HG03354 (cell line): ENCODE measurements at regions not wholly inside any gene's neighbourhood (a gene's known extent, or its start where the extent isn't known, plus 50 kb on each side); places are given as distances from the start of the nearest gene placed in this dataset.
A peak's percentile ranks its signal among the peaks of the same experiment; 100 is the strongest.

Experiments
- ATAC-seq: cut with Tn5 transposase; IDR thresholded peaks from one replicate; pipeline ENCODE4 v1.9.1; 2021; ENCODE audit warnings: mild to moderate bottlenecking; ENCODE audit not compliant: unreplicated experiment, poor library complexity, severe bottlenecking

DNA sequence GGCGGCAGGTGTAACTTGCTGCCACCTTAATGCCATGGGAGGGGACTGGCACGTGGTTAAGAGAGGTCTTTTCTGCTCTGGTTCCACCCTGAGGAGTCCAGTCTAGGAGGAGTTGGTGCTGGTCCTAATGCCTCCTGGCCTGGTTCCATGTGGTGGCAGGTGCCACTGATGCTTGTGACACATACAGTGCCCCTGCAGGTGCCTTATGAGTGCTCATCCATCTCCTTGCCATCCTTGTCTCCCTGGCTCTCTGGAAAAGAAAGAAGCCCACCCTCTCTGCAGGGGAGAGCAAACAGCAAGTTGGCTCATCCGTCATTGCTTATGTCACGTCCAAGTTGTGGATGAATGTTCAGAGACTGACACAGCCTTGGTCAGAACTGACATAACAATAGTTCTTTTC lies 175.8 kb upstream of the DPH6 start:
- ATAC-seq: no peak

DNA sequence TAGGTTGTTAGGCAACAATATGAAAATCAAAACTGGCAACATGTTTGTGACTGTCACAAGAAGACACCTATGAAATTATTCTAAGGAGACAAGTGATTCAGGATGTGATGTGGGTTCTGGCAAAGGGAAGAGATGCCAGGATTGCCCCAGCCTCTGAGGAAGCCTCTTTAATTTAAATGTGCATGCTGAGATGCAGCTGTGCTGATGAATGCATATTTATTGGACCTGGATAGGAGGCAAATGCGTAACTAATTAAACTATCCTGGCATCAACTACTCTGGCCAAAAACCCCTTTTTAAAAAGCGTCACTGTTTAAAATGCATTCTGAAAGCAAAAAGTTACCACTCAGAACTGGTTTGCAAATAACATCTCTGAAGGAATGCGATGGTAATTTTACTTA lies 176.5 kb upstream of the DPH6 start:
- no peak for ATAC-seq

DNA sequence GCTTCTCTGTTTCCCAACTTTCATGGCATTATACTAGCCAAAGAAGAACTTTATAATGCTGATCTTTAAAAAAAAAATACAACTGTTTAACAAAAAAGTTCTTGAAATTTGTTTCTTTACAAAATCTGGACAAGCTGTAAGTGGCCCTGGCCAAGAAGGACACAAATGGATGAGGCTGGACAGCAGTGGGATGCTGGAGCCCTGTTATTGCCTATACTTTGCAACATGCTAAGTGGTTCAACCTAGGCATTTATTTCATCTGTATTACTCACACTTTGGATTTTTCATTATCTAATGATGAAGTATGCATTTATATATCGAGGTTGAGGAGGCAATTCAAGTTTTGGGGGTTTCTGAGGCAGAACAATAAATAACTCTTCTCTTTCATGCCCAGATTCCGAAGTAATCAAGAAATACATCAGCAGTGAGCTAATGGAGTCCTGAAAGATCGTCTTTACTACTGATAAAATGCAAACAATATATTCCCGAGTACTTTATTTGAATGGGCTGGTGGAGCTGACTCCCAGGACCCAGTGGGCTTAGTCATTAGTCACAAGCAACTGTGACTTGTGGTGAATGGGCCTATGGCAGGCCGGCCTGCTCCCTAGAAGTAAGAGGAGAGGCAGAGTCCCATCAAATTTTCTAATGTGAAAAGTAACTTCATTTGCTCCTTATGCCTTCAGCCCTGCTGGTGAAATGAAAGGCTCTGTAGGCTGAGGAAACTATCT lies 177.3 kb upstream of the DPH6 start:
- ATAC-seq: no peak

DNA sequence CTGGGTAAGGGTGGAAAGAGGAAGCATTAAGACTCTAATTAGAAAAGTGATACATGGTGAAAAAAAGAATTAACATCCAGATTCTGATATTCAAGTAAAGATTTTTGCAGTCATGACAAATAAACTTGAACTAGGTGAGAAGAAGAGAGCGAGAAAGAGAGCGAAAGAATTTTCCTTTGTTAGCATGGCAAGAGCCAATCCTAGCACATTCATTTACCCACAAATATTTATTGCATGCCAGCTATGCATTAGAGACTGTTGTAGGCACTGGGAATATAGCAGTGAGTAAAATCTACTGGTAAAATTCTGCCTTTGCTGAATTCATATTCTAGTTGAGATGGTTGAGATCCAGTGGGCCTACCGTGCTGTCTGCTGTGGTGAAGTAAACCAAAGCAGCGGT lies 177.9 kb upstream of the DPH6 start:
- ATAC-seq: no peak

DNA sequence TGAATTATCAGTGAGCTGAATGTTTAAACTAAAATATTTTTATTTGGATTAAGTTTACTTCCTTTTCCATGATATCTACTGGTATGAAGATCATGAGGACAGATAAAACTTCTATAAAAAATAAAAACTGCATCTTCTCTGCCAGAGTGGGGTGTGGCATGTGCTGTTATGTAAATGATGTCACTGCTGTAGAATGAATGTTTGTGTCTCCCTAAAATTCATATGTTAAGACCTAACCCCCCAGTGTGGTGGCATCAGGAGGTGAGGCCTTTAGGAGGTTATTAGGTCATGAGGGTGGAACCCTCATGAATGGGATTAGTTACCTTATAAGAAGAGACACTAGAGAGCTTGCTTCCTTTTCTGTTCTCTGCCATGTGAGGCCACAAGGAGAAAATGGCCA lies 178.7 kb upstream of the DPH6 start:
- no peak for ATAC-seq

DNA sequence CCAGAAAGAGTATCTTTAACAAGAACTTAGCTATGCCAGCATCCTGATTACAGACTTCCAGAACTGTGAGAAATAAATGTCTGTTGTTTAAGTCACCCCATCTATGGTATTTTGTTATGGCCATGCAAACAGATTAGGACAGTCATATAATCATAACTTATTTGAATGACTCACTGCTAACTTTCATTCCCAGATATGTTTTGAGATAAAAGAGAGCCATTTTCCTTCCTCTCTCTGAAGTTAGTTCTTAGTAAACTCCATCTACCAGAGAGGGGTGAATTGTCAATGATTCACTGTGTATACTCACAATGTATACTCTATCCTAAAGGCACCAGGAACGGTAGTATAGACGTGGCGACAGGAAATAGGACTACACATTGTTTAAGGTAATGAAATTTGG lies 179.4 kb upstream of the DPH6 start:
- ATAC-seq: no peak

DNA sequence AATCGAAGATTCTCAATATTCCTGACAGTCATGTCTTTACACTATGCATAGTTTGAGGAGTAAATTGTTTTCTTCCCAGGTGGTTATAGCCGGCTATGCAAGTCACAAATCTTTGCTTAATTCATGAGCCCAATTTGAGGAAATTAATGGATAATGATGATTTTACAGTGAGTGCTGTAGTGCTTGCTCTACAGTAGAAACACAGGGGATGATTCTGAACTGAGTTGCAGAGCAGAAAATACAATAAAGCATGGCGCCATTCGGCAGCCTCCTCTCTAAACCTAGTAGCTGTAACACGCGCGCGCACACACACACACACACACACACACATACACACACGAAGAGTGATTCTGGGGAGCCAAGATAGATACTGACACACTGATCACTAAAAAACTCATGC lies 181.7 kb upstream of the DPH6 start:
- ATAC-seq: no peak

DNA sequence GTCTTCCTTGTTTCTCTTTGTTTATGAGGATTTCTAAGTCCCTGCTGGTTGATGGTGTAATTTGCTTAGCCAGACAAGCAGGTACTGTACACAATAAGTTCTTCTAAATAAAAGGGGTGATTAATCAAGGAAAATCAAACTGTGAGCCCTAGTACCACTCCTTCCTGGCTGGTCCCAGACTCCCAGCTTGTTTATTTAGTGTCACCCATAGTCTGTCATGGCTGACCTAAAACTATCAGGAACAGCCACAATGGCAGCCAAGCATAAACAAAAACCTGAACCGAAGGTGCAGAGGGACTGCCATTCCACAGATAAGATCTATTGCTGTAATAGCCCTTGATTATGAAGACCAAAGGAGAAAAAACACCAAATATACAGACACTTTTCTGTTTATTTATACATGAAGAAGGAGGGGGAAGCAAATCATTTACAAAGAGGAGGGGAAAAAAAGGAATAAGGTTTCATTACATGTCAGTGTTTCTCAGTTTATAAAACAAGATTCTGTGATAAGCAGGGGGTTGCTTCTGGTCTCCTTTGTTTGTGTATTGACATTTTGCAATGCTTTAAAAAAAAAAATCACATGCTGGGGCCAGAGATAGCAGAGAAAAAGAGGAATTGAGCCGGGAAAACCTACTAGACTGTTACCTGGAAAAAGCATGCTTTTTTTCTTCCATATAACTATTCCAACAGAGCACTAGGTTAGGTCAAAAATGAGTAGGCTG lies 182.4 kb upstream of the DPH6 start:
- ATAC-seq: no peak

DNA sequence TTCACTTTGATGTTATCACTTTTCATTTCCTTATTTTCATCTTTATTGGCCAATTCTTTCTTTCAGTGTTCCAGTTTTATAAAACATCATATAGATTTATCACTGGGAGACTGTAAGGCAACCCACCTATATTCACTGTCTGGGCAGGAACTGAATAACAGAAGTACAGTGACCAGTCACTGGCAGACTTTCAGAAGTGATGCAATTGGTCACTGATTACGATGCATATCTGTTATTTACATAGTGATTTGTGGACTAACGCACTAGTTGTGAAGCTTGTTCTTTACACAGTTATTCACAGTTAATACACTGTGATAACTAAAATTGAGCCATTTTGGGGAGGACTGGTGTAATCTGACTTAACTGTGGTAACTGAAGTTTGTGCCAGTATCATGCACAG lies 190.2 kb upstream of the DPH6 start:
- no peak for ATAC-seq

DNA sequence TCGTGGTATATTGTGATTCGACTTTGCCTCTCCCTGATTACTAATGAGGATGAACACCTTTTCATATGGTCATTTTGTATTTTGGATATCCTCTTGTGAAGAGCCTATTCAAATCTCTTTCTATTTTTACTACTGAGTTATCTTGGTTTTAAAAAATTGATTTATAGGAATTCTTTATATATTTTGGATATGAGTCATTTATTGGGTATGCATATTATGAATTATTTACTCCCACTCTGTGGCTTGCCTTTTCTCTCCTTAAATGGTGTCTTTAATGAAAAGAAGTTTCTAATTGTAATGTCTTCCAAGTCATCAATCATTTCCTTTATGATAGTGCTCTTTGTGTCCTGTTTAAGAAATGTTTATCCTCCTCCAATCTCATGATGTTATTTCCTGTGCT lies 191.5 kb upstream of the DPH6 start:
- no peak for ATAC-seq

DNA sequence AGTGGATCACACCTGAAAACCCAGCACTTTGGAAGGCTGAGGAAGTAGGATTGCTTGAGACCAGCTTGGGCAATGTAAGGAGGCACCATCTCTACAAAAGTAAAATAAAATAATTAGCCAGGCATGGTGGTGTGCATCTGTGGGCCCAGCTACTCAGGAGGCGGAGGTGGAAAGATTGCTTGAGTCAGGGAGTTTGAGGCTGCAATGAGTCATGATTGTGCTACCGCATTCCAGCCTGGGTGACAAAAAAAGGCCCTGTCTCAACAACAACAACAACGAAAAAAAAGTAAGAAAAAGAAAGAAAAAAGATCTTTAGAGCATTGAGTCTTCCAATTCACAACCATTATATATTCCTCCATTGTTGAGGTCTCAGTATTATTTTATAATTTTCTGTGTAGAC lies 192.4 kb upstream of the DPH6 start:
- no peak for ATAC-seq

DNA sequence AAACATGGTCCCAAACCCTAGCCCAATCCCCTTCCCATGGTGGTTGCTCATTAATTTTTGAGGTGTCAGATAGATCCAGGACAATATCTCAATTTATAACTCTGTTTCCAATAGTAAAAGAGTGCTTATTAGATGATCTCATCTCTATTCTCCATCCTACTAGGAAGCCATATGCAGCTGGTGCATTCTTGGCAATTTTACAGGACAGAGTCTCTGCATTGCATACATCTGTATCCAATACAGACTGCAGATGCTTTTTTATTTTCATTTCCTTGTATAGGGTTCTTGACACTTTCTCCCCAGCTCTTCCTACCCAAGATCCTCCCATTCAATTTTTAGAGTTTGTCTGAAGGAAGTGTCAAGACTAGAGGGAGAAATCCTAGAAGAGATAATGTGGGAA lies 194.8 kb upstream of the DPH6 start:
- no peak for ATAC-seq

DNA sequence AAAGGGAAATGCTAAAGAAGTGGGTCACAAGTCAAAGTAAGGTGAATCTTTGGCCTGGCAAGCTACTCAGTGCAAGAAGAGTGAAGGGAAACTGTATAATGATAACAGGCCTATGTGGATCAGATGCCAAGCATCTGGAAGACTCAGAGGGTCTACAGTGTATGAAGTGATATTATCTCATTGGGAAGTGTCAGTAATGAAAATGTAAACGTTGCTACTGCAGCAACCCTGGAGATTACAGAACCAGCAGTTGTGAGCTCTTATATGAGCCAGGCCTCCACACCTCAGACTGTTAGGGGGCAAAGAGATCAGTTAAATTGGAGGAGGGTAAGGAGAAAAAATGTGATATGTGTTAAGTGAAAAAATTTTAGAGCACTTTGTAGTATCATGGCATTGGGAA lies 195.4 kb upstream of the DPH6 start:
- no peak for ATAC-seq

DNA sequence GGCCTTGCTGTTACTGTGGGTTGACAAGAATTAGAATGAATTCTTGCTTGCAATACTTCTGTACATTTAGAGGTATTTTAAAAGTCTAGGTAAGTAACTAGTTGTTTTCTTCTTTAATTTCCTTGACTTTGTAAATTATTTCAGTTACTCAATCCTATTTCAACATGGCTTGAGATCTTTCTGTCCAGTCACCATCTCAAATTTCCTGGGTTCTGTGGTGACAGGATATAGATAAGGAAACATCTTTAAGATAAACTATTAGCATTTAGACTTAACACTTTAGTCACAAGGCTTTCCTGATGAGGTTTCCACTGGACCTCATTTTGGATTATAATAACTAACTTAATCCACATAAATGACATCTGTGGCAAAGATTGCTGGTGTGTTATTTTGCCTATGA lies 195.9 kb upstream of the DPH6 start:
- no peak for ATAC-seq

DNA sequence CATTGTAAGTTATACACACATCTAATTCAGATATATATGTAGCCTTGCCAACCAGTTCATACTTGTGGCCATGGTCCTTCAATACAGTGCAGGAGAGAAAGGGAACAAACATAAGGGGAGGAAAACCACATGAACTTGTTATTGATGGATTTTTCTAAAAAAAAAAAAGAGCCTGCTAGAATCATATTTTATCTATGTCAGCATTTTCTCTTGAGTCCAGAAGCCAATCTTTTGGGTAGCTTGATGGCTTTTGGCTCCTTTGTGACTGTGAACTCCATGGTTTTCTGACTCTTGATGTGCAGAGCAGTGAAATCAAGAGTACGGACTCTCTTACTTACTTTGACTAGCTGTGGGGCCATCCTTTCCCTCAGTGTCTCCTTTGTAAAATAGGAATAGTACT lies 197.4 kb upstream of the DPH6 start:
- ATAC-seq: no peak

DNA sequence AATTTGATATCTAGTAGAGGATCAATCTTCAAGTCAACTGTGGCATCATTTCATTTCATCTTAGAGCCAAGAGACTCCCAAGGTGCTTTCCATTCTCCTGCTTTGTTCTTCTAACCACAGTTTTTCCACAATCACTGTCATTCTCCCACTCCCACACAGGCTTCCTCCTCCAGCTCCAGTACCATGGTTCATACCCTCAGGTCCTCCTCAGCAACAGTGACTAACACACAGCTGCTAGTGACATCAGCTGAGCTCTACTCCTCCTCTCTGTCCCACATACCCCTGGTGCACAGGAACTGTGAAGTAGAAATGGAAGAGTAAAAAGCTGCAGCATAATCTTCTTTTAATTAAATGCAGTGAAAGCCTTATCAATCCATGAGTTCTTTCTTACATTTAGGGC lies 200.2 kb upstream of the DPH6 start:
- ATAC-seq: no peak

DNA sequence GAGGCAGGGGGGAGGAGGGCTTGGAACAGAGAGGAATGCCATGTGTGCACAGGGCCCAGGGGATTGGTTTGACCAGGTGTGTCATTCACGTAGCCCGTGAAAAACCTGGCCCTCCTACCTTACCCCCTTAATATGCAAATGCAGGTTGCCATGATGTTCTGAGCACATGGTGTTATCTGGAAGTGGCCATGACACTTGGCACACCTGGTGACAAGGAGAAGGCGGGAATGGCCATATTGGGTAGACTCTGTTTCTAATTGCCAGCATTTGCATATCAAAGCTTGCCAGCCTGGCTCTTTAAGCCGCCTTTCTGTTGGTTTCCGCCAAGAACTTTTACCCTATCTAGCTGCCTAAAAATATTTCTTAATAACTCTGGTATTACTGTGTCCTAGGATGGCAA lies 202.1 kb upstream of the DPH6 start:
- no peak for ATAC-seq

DNA sequence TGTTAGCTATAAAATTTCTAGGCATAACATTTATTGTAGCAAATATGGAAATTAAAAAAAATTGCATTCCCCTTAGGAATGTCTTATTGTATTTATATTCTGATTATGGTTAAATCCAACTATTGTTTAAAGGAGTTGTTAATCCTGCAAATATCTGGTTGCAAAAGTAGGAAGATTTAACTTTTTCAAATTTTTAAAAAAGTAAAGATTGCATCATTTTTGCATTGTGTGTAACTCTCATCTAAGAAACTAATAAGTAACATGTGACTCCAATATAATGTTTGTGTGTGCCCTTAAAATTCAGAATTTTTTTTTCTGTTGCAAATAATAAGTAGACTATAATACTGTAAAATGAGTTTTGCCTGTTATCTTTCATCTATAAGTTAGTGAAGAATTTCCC lies 204.1 kb upstream of the DPH6 start:
- ATAC-seq: no peak

DNA sequence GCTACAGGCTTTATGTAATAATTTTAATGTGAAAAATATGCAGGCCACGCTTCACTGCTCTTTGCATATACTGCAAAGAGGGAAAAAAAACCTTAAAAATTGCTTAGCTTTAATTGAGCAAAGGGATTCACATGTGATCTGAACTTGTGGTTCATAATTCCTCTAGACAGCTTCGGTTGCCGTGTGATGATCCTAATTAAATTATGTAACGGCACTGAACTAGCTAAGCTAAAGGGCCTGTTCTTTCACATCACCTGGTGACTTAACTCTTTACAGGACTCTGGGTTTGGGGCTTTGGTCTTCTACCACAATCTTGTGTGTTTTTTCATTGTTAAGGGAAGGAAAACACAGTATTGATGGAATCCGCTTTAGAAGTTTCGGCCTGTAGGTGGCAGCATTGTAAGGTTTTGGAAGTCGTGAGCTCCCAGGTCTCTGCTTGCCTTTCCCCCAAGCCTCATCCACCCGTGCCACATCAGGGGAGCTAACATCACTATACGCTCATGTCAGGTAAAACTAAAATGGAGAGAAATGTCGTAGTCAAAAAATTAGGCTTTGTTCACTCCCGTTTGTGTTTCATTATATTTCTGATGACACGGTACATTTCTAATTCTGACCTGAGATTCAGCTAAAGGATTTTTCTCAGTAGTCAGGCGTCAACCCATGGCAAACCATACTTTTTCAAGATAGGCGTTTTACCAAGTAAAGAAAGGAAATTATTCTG lies 205.6 kb upstream of the DPH6 start:
- ATAC-seq: peak; percentile 83

DNA sequence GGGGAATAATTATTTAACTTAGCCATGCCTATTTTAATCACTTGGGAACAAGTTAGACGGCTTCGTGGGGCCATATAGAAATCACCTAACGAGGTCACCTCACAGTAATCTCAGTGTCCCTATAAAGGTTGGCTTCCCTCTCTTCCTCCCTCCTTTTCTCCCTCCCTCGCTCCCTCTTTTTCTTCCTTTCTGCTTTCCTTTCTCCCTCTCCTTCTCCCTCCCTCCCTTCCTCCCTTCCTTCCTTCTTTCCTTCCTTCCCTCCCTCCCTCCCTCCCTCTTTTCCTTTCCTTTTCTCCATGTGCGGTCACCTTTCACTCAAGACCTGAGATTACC lies 206.1 kb upstream of the DPH6 start:
- ATAC-seq: no peak

DNA sequence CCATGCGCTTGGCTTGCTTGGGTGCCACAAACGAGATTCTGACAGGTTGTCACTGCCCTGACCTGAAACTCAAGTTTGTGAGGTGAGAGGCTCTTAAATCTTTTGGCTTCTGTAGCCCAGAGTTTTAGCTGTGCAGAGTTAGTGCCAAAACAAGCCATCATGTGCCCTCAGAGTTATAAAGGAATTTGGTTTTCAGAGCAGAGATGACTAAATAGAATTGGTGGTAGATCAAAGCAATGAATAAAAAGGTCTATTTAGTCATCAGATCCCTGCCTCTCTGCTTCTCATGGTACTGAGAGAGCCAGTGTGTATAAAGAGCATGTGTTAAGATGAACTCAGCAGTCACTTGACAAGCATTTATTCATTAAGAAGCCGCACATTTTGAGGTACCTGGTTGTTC lies 207.5 kb upstream of the DPH6 start:
- ATAC-seq: no peak
